ENCODE measurements at regions not wholly inside any gene's neighbourhood (a gene's known extent, or its start where the extent isn't known, plus 50 kb on each side); places are given as distances from the start of the nearest gene placed in this dataset.

DNA sequence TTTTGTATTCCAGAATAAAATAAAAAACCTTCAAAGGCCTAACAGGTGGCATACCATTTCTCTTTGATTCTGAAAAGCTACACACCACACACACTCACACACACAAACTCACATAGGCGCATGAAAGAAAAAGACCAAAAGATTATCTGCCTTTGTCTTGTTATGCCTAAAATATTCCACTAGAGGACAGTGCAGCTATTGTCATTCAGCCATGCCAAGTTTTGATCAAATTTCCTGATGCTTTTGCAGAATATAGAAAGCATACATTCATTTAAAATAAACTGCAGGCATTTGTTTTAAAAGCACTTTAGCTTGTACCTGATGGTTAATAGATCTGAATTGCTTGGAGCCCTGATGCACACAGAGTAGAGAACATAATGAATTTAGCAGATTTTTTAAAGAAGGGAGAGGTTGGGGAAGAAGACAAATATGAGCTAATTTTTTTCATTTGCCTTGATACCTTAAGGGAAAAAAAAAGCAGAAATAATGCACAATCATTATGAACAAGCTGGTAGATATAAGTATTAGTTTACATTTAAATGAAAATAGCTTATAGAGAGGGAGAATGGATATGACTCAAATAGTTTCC is 1766.9 kb upstream of the SEL1L start:
- Histone ChIP-seq H3K36me3 (ENCODE audit: control insufficient read depth in 2 of 2, insufficient read depth in 1 of 2, low read length in 2 of 2) (no peaks in the 10 kb centered on the region), H3K4me1 (ENCODE audit: control insufficient read depth, insufficient read depth, low read length) (no peaks in the 10 kb centered on the region), H3K27ac (ENCODE audit: extremely low read depth, low read depth, low read length) (no peak overlapping the region), H3K9me3 (ENCODE audit: control insufficient read depth, insufficient read depth, low read depth, low read length) (no peaks in the 10 kb centered on the region), H3K4me3 (ENCODE audit: low read depth, low read length) (no peak overlapping the region)
- CTCF ChIA-PET = interaction anchor here (0.5 to 1.7 kb wide), 22 partner anchors 10 to 1640 kb away, joined by 3 to 11 read pairs (median 3); no protein-coding TSS in a partner anchor
- TF ChIP-seq ZNF416 (tag by site-specific recombination; IDR thresholded peaks at IDR 0.05) = no peak
- TF ChIP-seq, protein P1, sequence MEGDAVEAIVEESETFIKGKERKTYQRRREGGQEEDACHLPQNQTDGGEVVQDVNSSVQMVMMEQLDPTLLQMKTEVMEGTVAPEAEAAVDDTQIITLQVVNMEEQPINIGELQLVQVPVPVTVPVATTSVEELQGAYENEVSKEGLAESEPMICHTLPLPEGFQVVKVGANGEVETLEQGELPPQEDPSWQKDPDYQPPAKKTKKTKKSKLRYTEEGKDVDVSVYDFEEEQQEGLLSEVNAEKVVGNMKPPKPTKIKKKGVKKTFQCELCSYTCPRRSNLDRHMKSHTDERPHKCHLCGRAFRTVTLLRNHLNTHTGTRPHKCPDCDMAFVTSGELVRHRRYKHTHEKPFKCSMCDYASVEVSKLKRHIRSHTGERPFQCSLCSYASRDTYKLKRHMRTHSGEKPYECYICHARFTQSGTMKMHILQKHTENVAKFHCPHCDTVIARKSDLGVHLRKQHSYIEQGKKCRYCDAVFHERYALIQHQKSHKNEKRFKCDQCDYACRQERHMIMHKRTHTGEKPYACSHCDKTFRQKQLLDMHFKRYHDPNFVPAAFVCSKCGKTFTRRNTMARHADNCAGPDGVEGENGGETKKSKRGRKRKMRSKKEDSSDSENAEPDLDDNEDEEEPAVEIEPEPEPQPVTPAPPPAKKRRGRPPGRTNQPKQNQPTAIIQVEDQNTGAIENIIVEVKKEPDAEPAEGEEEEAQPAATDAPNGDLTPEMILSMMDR (tag by site-specific recombination; IDR thresholded peaks at IDR 0.05) = peak; percentile 33; the same call in 1 of the 2 replicates
- TF ChIP-seq ZNF654 (tag by site-specific recombination; IDR thresholded peaks at IDR 0.05; ENCODE audit: low read depth) = peak; percentile 72
- no peak for TF ChIP-seq YY1 (tag by site-specific recombination; IDR thresholded peaks at IDR 0.05)
- POLR2A ChIA-PET = no interaction called here

DNA sequence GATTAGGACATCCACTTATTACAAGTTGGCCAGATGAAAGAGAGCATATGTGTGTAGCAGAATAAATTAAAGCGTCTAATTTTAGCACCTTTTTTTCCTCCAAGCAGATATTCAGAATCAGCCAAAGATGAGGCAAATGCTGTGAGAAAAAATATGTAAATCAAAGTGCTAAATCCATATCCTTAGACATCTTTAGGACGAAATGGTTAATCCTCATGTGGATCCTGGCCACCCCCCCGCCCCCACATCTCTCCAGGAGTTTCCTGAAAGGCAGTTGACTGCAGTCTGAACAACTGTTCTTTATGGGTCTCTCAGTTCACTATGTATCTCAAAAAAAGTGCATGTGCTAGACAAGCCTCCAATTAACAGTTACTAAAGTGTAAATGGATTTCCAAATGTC is 1768.1 kb upstream of the SEL1L start:
- POLR2A ChIA-PET = no interaction called here
- CTCF ChIA-PET = interaction anchor here (1.7 kb wide), 1 partner anchor 11 kb away, joined by 6 read pairs; no protein-coding TSS in a partner anchor
- H3K4me1 ChIP-seq (ENCODE audit: control insufficient read depth, insufficient read depth, low read length) = no peaks in the 10 kb centered on the region
- no peak overlapping the region for H3K27ac ChIP-seq (ENCODE audit: extremely low read depth, low read depth, low read length)
- TF ChIP-seq ZNF548 (tag by site-specific recombination; IDR thresholded peaks at IDR 0.05) = no peak
- no peak for TF ChIP-seq ZNF626 (tag by site-specific recombination; IDR thresholded peaks at IDR 0.05)
- no peaks in the 10 kb centered on the region for H3K9me3 ChIP-seq (ENCODE audit: control insufficient read depth, insufficient read depth, low read depth, low read length)
- no peaks in the 10 kb centered on the region for H3K36me3 ChIP-seq (ENCODE audit: control insufficient read depth in 2 of 2, insufficient read depth in 1 of 2, low read length in 2 of 2)
- no peak overlapping the region for H3K4me3 ChIP-seq (ENCODE audit: low read depth, low read length)

DNA sequence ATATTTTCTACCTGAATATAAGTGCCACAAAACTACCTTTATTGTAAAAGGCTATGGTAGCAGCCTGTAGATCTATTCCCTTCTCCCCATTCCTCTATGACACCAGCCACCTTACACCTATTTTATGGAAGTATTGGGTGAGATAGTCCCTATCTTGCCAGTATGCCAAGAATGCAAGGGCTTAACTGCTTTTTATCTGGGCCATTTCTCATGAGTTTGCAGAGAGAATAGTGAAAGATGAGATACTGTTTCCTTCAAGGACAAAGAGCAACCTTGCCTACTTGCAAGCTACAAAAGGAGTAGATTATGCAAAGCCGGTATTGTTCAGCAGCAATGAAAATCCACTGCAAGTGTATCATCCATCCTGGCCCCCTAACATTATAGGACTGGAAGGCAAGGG is 1775.6 kb upstream of the SEL1L start:
- CTCF ChIA-PET = interaction anchor here (0.6 kb wide), 1 partner anchor 605 kb away, joined by 3 read pairs; no protein-coding TSS in a partner anchor

DNA sequence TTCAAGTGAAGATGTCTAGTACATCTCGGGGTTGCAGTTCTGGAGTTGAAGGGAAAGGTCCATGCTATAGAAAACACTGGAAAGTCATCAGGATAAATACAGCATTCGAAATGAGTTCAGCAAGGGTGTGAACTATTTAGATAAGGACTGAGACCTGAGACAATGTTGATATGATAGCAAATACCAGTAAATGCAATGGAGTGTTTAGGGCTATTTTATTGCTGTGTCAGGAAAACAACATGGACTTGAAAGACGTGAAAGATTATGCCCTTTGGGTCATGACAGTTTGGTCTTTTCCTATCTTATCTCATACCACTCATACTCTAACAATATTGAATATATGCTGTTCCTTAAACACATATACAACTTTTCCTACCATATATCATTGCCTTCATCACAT is 1776.2 kb upstream of the SEL1L start:
- no peak overlapping the region for H3K27ac ChIP-seq (ENCODE audit: extremely low read depth, low read depth, low read length)
- CTCF ChIA-PET = no interaction called here
- H3K4me3 ChIP-seq (ENCODE audit: low read depth, low read length) = no peak overlapping the region
- H3K9me3 ChIP-seq (ENCODE audit: control insufficient read depth, insufficient read depth, low read depth, low read length) = no peaks in the 10 kb centered on the region
- H3K4me1 ChIP-seq (ENCODE audit: control insufficient read depth, insufficient read depth, low read length) = no peaks in the 10 kb centered on the region
- POLR2A ChIA-PET = no interaction called here
- H3K36me3 ChIP-seq (ENCODE audit: control insufficient read depth in 2 of 2, insufficient read depth in 1 of 2, low read length in 2 of 2) = no peaks in the 10 kb centered on the region
- TF ChIP-seq ZBTB21 (tag by site-specific recombination; IDR thresholded peaks at IDR 0.05) (no peak), ZNF266 (tag by site-specific recombination; IDR thresholded peaks at IDR 0.05; ENCODE audit: low read depth) (no peak), ZNF394 (tag by site-specific recombination; IDR thresholded peaks at IDR 0.05; ENCODE audit: borderline replicate concordance) (no peak), YY1 (tag by site-specific recombination; IDR thresholded peaks at IDR 0.05) (no peak), ZNF571 (tag by site-specific recombination; IDR thresholded peaks at IDR 0.05) (no peak), ZBTB17 (tag by site-specific recombination; IDR thresholded peaks at IDR 0.05) (no peak)

More for the DNA sequence above, 1775.6 kb upstream of the SEL1L start:
- no peaks in the 10 kb centered on the region for H3K9me3 ChIP-seq (ENCODE audit: control insufficient read depth, insufficient read depth, low read depth, low read length)
- no peak overlapping the region for H3K4me3 ChIP-seq (ENCODE audit: low read depth, low read length)
- TF ChIP-seq, protein P2, sequence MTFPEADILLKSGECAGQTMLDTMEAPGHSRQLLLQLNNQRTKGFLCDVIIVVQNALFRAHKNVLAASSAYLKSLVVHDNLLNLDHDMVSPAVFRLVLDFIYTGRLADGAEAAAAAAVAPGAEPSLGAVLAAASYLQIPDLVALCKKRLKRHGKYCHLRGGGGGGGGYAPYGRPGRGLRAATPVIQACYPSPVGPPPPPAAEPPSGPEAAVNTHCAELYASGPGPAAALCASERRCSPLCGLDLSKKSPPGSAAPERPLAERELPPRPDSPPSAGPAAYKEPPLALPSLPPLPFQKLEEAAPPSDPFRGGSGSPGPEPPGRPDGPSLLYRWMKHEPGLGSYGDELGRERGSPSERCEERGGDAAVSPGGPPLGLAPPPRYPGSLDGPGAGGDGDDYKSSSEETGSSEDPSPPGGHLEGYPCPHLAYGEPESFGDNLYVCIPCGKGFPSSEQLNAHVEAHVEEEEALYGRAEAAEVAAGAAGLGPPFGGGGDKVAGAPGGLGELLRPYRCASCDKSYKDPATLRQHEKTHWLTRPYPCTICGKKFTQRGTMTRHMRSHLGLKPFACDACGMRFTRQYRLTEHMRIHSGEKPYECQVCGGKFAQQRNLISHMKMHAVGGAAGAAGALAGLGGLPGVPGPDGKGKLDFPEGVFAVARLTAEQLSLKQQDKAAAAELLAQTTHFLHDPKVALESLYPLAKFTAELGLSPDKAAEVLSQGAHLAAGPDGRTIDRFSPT (tag by site-specific recombination; IDR thresholded peaks at IDR 0.05) = no peak
- no peak for TF ChIP-seq ZNF174 (tag by site-specific recombination; IDR thresholded peaks at IDR 0.05)
- no peak for TF ChIP-seq ZFP3 (tag by site-specific recombination; IDR thresholded peaks at IDR 0.05; ENCODE audit: low read depth)
- TF ChIP-seq ZNF416 (tag by site-specific recombination; IDR thresholded peaks at IDR 0.05) = no peak
- TF ChIP-seq ZNF140 (tag by site-specific recombination; IDR thresholded peaks at IDR 0.05) = no peak
- TF ChIP-seq, protein P3, sequence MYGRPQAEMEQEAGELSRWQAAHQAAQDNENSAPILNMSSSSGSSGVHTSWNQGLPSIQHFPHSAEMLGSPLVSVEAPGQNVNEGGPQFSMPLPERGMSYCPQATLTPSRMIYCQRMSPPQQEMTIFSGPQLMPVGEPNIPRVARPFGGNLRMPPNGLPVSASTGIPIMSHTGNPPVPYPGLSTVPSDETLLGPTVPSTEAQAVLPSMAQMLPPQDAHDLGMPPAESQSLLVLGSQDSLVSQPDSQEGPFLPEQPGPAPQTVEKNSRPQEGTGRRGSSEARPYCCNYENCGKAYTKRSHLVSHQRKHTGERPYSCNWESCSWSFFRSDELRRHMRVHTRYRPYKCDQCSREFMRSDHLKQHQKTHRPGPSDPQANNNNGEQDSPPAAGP (tag by site-specific recombination; IDR thresholded peaks at IDR 0.05) = no peak
- TF ChIP-seq GLIS1 (tag by site-specific recombination; IDR thresholded peaks at IDR 0.05) = no peak
- no peak for TF ChIP-seq ZNF404 (tag by site-specific recombination; IDR thresholded peaks at IDR 0.05)
- TF ChIP-seq ZNF548 (tag by site-specific recombination; IDR thresholded peaks at IDR 0.05) = no peak
- TF ChIP-seq ZNF211 (tag by site-specific recombination; IDR thresholded peaks at IDR 0.05; ENCODE audit: low read depth) = no peak
- POLR2A ChIA-PET = no interaction called here
- no peaks in the 10 kb centered on the region for H3K36me3 ChIP-seq (ENCODE audit: control insufficient read depth in 2 of 2, insufficient read depth in 1 of 2, low read length in 2 of 2)
- no peak overlapping the region for H3K27ac ChIP-seq (ENCODE audit: extremely low read depth, low read depth, low read length)
- H3K4me1 ChIP-seq (ENCODE audit: control insufficient read depth, insufficient read depth, low read length) = no peaks in the 10 kb centered on the region
